ENCODE measurements at regions not wholly inside any gene's neighbourhood (a gene's known extent, or its start where the extent isn't known, plus 50 kb on each side); places are given as distances from the start of the nearest gene placed in this dataset.

DNA sequence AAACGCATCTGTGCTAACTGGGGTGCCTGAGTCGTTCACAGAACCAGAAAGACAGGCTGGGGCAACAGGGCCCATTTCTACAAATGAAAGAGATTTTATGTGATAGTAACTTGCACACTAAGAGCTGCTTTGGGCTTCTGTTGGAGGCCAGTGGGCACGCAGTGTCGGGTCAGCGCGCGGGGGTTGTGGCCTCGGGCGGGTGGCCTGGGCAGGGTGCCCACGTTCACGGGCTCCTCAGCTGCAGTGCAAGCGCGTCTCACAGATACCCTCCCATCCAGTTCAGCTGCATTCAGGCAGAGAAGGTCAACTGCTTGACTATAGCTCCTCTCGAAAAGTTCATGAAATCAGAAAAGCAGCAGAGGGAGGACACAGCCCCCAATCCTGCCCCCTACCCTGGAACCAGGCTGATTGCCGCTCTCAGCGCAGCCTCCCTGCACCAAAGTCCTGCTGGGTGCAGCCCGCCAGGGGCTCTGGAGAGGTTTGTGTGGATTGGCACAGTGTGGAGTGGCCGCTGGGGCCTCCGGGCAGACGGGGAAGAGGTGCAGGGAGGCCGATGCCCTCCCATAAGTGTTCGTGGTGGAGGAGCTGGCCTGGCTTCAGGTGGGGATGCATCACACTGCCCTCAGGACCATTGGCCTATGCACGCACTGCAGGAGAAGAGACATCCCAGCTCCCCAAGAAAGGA is 582.8 kb downstream of the TCERG1L start:
- no peak for DNase-seq

DNA sequence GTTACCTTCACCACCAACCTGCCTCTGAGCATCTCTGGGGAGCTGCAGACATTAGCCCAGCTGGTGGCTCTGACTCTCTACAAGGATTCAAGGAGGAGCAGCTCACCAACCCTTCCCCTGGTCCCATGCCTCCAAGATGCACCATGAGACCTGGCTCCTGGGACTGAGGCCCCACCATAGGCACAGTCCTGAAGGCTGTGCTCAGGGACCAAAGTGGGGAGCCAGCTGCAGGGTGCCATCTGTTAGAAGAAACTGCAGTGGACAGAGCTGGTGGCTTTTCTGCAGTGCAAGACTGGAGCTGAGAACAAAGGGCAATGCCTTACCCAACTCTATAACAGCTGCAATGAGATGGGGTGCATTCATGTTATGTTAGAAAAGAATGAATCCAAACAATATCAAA is 581.6 kb downstream of the TCERG1L start:
- DNase-seq, result no peak

DNA sequence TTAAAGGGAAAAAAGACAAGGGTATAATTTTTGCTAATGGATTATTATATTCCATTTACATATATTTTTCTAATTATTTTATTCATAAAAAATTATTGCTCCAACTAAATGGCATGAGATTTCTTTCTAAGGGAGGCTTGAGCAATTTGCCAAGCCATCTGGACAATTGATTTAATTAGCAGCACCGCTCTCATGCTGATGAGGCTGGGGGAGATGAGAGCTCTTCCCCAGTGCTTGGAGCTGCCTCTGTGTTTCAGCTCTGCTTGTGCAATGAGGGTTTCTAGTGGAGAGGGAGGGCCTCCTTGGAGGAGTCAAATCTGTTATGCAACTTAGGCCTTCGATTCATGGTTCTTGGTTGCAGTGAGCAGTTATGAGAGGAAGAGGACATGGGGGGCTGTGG is 574.3 kb downstream of the TCERG1L start:
- DNase-seq, result no peak

DNA sequence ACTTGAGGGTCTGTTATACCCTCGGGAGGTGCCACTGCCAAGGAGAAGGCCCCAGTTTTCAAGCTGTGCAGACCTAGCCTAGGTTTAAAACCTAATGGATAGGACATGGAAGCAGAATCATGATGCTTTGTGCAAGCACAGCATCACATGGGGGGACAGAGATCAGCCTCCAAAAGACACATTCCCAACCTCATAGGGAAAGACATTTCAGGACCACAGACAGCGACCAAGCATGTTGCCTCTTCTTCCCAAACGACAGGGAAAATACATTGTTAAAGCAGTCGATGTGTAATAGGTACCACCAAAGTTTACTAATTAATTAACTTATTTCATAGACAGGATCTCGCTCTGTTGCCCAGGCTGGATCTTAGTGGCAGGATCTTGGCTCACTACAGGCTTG is 573.9 kb downstream of the TCERG1L start:
- no peak for DNase-seq

DNA sequence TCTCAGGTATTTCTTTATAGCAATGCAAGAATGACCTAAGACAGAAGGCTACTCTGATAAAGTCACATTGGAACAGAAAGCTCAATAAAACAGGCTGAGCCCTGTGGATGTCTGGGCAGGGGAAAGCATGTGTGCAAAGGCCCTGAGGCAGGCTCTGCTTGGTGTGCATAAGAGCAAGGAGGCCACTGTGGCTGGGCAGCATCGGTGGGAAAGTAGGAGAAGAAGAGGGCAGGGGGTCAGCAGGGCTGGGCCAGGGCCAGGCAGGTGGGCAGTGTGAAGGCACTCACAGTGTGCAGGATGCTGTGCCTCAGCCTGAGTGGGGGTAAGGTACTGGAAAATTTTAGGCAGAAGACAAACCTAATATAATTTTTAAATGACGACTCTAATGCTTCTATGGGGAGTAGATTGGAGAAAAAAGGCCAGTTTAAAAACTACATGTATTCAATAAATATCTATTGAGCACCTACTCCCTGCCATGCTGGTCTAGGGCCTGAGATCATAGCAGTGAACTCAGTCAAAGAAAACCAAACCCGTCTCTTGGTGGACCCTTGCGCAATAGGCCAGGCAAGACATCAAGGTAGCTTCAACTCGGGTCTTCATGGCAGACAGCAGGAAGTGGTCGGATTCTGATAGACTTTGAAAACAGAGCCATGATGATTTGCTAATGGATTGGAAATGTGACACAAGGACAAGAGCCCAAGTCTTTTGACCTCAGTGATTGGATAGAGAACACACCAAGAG is 572.3 kb downstream of the TCERG1L start:
- no peak for DNase-seq

DNA sequence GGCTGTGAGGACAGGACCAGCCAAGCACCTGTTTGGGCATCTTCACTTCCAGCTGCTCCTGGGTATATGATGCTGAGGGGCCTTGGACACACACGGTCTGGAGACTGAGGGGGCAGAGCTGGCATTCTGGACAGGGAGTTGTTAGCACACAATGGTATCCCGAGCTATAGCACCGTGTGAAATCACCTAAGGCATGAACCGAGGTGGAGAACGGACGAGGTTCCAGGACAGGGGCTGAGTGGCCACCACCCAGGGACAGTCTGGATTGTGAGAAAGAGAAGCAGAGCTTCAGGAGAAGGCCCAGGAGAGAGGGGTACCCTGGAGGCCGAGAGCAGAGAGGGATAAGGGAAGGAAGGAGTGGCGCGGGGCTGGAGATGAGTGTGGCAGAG is 571.8 kb downstream of the TCERG1L start:
- no peak for DNase-seq

DNA sequence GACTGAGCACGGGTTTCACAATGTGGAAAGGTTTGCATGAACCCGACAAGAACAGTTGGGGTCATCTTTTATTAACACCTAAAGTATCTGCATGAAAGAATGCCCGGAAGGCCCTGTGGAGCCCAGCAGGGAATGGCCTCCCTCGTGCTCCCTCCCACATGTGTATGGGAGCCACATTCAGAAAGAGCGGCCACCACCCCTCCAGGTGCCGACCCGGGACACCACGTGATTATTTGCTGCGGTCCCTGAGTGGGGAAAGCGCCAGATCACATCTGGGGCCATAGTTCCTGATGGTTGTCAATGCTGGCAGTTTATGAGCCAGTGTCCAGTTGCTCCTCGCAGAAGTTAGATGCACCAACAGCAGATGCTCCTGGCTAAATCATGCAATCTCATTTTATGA is 571.4 kb downstream of the TCERG1L start:
- no peak for DNase-seq

DNA sequence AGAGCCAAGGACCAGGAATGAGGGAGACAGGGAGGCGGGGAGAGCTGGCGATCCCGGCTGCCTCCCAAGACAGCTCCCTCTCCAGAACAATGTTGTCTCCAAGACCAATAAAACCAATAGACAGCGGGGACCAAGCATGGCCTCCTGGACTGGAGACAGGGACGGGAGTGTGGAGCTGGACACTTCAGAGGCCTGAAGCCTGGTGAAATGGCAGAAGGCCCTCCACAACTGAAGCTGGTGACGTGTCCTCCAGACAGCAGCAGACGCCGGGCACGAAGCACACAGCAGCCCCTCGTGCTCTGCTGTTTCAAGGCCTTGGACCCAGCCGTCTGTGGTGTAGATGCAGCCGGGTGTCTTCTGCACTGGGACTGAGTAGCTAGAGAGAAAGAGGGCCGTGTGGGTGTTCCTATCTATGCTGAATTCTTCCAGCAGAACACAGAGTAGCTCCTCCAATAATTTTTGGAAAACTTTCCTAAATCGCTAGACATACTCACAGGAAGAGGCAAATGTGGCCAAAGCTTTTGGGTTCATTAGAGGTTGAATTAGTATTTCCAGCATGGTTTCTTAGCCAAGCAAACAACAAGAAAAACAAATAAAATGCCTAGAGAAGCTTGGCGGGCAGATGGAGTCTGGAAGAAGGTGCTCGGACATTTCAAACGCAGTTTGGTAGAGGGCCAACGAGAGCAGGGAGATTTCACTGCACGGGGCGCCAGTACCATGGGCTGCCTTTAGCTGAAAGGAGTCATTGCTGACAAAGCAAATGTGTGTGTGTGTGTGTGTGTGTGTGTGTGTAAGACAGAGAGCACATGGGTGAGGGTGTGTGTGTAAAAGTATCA is 570.4 kb downstream of the TCERG1L start:
- no peak for DNase-seq

DNA sequence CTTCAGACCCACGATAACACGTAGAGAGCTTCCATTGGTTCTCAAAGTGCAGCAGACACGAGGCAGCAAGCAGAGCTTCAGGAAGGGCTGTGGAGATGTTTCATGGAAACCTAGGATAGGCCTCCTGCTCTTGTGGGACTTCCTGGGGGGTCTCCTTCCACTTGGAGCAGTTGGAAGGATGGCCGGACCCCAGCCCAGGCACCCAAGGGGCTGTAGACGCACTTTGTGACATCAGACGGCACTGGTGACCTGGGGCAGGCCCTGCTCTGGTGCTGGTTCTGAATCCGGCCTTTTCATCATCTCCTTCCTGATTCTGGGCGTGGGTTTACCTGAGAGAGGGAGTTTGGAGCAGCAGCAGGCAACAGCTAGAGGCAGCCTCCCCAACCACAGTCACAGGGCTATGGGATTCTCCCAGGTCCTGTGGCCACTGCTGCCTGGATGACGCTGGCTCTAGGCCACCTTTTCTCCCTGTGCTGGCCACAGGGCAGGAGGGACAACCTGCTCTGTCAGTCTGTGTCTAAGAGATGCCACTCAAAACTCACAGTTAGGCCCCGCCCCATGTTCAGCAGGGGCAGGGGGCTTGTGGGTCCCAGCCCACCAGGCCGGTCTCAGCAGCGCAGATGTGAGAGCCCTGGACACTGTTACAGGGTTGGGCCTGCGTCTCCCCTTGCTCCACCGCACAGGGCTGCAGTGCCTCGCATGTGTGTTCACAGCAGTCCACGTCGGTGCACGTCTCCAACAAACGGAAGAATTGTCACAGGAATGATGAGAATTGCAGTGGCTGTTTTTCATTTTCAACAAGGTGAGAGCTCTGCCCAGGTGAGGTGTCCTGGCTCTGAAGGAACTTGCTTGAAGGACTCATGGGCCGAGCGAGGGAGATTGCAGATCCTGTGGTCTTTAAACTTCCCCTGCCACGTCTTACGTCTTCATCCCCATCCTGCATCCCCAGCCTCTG is 569.3 kb downstream of the TCERG1L start:
- DNase-seq, result no peak

DNA sequence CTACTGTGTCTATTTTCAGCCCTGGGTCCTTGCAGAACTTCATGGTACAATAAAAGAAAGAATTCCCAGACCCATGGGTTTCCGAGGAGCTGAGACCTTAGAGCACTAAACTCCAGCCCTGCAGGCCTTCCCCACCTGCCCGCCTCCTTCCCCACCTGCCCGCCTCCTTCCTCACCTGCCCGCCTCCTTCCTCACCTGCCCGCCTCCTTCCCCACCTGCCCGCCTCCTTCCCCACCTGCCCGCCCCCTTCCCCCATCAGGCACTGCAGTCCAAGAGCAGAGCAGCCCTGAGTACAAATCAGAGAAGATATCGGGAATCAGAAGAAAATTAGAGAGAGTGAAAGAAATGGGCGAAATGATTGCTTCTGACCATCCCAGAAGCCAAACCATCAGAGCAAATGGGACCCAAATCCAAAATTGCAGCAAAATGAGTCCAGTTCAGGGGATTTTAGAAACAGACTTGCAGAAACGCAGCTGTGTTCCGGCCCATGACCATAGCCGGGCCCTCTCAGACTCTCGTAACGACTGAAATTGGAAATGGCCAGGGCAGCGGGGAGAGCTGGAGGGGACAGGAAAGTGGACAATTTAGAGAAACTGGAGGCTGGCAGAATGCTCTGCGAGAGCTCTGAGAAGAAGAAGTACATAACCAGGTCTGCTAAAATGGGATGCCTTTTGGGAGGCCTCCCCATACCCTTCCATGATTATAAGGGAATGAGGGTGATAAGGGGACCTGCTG is 568.4 kb downstream of the TCERG1L start:
- DNase-seq, result no peak

DNA sequence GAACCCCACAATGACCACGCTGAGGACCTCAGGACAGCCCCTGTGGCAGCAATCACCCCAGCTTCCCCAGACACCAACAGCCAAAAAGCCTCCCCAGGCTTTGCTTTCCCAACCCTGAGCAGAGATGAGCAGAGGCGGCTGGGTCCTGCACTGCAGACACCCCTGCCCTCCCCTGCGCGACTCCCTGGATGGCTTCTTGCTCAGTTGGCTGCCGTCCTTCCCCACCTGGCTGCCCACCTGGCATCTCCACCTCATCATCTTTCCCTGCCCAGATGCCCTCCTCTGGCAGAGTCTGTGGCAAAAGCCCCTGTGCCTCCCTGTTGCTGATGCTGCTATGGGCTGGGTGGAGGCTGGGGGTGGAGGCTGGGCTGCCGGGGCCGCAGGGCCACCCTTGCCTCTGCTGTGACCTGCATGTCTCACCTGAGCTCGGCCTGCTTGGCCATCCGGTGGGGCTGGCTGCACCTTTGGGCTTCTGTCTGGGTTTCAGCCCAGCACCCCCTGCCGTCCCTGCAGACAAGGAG is 567.7 kb downstream of the TCERG1L start:
- no peak for DNase-seq

DNA sequence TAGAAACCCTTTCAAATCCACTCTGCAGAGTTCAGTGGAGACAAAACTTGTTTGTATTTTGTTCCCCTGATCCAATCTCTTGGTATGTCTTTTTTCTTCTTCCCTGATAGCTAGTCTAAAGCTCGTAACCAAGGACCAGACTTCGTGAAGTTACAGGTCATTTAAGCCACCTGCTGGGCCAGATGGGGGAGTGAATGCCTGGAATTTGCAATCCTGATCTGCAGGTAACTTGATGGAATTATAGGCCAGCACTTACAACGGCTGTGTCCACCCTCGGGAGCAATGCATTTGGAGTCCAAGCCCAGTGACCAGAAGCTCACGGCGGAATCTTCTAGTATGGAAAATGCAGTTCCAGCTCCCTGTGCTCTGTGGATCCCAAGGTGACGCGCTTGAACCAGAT is 566.9 kb downstream of the TCERG1L start:
- DNase-seq, result no peak

DNA sequence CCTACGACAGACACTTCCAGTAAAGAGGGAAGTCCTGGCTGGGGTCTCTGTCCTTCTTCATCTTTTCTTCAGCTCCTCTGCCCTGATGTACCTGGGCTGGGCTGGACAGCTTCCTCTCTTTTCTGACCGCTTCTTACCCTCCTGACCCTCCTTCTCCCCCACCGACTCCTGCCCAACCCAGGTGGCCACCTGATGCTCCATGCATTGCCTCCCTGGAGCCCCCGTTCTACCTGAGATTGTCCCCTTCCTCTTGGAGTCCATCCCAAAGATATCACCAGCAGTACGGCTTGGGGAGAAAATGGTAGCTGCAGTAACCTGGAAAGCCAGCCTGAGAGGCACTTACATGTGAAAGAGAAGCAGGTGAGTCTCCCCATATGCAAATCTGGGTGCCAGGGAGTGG is 566.3 kb downstream of the TCERG1L start:
- no peak for DNase-seq

DNA sequence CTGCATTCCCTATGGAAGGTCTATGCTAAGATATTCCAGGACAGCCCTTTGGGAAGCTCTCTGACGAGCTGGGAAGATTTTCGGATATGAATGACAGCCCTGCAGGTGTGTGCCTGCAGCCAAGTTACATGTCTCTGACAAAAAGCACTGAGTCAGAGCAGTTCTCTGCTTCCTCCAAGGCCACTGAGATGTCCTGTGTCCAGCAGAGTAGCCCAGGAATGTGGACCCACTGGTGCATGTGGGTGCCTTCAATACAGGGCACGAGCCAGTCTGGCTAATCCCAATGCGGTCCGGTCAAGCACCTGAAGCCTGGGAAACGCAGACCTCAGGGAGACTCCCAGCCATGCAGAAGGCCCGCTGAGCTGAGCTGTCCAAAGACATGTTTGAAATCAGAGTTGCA is 565.7 kb downstream of the TCERG1L start:
- no peak for DNase-seq

DNA sequence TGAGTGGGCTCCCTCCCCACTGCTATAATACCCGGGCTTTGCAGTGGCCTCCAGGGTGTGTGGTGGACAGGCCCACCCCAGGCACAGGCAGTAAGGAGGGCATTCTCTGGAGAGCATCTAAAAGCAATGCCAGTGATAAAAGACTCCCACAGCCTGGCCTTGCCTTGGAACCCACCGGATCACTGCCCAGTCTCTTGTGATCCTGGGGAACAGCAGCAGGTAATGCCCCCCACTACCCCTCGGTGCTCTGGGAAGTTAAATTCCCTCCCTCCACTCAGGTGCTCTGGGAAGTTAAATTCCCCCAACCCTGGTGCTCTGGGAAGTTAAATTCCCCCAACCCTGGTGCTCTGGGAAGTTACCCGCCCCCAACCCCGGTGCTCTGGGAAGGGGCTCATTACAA is 565.2 kb downstream of the TCERG1L start:
- DNase-seq, result no peak

DNA sequence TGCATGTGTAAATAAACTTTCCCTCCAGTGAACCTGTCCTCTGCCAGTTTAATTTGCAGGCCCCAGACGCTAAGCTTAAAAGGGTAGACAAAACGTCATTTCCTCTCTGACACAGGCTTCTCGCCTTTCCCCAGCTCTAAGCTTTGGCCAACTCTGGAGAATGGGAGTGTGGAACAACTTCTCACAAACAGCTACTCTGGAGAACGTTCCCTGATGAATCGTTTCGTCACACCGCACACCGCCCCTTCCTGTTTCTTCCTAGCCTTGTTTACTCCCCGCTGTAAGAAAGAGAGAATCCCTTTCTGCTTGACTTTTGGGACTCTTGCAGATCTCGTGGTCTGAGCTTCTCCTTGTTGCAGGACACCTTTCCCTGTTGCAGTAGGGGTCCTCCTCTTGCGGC is 564.2 kb downstream of the TCERG1L start:
- DNase-seq, result no peak

DNA sequence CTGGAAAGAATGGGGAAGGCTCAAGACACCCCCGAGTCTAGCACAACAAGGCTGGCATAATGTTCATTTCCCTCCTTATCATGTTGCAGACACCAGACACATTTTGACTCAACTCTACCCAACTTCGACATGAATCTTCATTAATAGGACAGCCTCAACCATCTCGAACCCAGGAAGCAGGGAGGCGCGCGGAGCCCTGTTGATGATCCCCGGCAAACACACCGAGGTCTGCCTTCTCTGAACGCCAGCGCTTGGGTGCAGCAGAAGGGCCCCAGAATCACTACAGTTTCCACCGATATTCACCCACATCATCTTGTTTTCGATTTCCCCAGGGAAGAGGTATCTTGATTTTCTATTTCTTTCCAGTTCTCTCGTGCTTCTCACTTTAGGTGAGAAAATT is 563.6 kb downstream of the TCERG1L start:
- DNase-seq, result no peak

DNA sequence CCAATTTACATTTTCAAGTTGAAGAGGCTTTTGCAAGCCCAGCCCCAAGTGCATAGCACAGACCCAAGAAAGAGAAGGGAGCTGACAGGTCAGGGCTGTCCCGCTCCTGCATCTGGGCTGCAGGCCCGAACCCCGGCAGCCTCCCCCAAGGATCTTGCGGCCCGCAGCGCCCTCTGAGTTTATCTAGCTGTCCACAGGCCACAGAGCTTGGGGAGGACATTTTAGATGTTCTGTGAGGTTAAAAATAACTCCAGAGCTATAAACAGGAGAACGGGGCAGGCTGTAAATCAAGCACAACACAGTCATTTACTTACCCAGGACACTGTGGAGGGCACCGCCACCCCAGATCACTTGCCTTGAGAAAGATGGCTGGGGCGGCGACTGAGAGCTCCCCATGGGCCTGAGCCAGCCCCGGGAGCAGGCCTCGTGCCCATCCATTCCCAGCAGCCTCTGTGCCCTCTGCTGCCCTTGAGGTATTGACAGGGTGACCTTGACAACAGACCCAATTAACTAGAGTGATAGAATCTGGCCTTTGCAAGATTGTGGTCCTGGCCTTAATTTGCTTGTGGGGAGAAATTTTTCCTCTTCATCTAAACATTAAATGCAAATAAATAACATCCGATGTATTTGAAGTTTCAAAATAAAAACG is 563.0 kb downstream of the TCERG1L start:
- no peak for DNase-seq

DNA sequence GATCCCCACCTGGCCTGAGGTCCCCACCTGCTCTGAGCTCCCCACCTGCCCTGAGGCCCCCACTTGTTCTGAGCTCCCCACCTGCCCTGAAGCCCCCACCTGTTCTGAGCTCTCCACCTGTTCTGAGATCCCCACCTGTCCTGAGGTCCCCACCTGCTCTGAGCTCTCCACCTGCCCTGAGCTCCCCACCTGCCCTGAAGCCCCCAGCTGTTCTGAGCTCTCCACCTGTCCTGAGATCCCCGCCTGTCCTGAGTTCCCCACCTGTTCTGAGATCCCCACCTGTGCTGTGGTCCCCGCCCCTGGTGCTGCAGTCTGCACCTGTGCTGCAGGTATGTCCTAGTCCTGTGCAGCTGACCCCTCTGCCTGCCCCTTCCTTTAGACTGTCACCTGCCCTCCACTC is 561.6 kb downstream of the TCERG1L start:
- no peak for DNase-seq

DNA sequence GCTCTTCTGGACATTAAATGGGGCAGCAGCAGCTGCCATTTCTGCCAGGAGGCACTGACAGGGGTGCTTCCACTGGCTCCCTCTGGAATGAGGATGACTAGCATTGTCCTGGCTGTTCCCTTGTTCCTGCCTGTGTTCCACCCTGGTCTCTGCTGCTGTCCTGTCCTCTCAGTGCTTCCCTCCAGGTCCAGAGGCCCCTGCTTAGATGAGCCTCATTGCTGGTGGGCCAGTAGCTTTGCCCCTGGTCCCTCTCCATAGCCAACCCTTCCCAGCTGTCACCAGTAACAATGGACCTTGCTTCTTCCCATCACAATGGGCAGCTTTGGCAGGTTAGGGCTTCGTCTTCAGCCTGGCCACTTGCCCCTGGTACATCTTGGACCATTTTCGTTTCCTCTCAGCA is 561.1 kb downstream of the TCERG1L start:
- DNase-seq, result no peak

DNA sequence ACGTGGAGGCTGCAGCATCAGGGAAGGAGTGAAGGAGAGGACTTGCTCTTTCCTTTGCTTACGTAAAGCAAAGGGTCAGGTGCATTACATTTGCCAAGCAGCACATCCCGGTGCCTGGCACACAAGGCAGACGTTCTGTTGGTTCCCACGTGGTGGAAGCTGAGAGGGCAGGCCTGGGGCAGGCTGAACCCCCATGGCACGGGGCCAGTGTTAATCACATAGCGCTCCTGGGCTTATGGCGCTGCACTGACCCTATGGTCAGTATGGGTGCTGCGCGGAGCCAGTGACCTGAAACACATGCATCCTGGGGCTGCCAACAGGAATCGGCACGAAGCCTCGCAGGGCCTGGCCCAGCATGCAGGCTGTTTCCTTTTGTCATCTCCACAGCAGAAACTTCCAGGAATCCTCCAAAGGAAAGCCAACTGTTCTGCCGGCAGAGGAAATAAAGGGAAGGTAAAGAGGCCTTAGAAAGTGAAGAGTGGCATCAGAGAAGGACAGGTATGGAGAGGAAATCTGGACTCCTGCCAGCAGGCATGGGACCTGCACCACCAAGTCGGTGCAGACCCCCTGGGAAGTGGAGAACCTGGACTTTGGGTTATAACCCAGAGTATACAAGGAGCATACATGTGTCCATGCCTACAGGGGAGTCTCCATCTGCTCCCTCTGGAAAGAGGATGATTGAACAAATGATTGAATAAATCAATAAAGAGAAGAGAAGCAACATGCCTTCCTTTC is 560.2 kb downstream of the TCERG1L start:
- no peak for DNase-seq
